NCI-H2081 (cell line): ENCODE measurements at regions not wholly inside any gene's neighbourhood (a gene's known extent, or its start where the extent isn't known, plus 50 kb on each side); places are given as distances from the start of the nearest gene placed in this dataset.
"Not testable (repeated sequence)": the region's sequence is repeated elsewhere in the genome, so short reads cannot be mapped to it uniquely, and the experiment has no call there.

Experiments
- DNase-seq, 2 experiments: peaks; one replicate each; lab custom pipeline; 2025; lab: John Stamatoyannopoulos, UW

GRCh38 chr5:36782612-36783011 is 94.0 kb upstream of the NIPBL start:
- DNase-seq: not testable (repeated sequence)

- no peak for DNase-seq
Measured at GRCh38 chr5:36786448-36787012, 90.0 kb upstream of the NIPBL start.

GRCh38 chr5:36787365-36788093 is 89.0 kb upstream of the NIPBL start:
- no peak for DNase-seq

GRCh38 chr5:36790847-36791246 is 85.7 kb upstream of the NIPBL start:
- DNase-seq: no peak

- no peak for DNase-seq
Measured at GRCh38 chr5:36792560-36793180, 83.9 kb upstream of the NIPBL start.

- DNase-seq: no peak
Measured at GRCh38 chr5:36795366-36795765, 81.2 kb upstream of the NIPBL start.

GRCh38 chr5:36796155-36796554 is 80.4 kb upstream of the NIPBL start:
- DNase-seq: no peak

GRCh38 chr5:36801523-36801922 is 75.0 kb upstream of the NIPBL start:
- DNase-seq: no peak

GRCh38 chr5:36802187-36802586 is 74.4 kb upstream of the NIPBL start:
- no peak for DNase-seq

- DNase-seq: not testable (repeated sequence)
Measured at GRCh38 chr5:36813249-36813648, 63.3 kb upstream of the NIPBL start.

GRCh38 chr5:36815871-36816270 is 60.7 kb upstream of the NIPBL start:
- DNase-seq: no peak

GRCh38 chr5:36820900-36821299 is 55.7 kb upstream of the NIPBL start:
- no peak for DNase-seq

GRCh38 chr5:36826694-36827093 is 49.9 kb upstream of the NIPBL start:
- DNase-seq: no peak
